HG03432 (cell line): ENCODE measurements at regions not wholly inside any gene's neighbourhood (a gene's known extent, or its start where the extent isn't known, plus 50 kb on each side); places are given as distances from the start of the nearest gene placed in this dataset.
"Not testable (repeated sequence)": the region's sequence is repeated elsewhere in the genome, so short reads cannot be mapped to it uniquely, and the experiment has no call there.

Experiments
- ATAC-seq: cut with Tn5 transposase; IDR thresholded peaks from one replicate; pipeline ENCODE4 v1.9.1; 2021; ENCODE audit warnings: mild to moderate bottlenecking, moderate library complexity; ENCODE audit not compliant: unreplicated experiment

GRCh38 chr15:56812221-56812620, 78.9 kb upstream of the ZNF280D start:
- no peak for ATAC-seq

- ATAC-seq = no peak
These were observed 78.3 kb upstream of the ZNF280D start for GRCh38 chr15:56811586-56811985.

GRCh38 chr15:56808160-56808559, 74.9 kb upstream of the ZNF280D start:
- no peak for ATAC-seq

- no peak for ATAC-seq
These were observed 72.8 kb upstream of the ZNF280D start for GRCh38 chr15:56806148-56806536.

GRCh38 chr15:56805466-56806147, 72.3 kb upstream of the ZNF280D start:
- ATAC-seq = peak; percentile 45

GRCh38 chr15:56804938-56805337, 71.6 kb upstream of the ZNF280D start:
- no peak for ATAC-seq

- no peak for ATAC-seq
These were observed 71.0 kb upstream of the ZNF280D start for GRCh38 chr15:56804279-56804678.

- no peak for ATAC-seq
These were observed 68.9 kb upstream of the ZNF280D start for GRCh38 chr15:56802161-56802560.

- peak; percentile 91 for ATAC-seq
These were observed 65.3 kb upstream of the ZNF280D start for GRCh38 chr15:56798639-56799038.

- ATAC-seq = no peak
These were observed 64.5 kb upstream of the ZNF280D start for GRCh38 chr15:56797720-56798275.

GRCh38 chr15:56795502-56795901, 62.2 kb upstream of the ZNF280D start:
- no peak for ATAC-seq

GRCh38 chr15:56794553-56795329, 61.4 kb upstream of the ZNF280D start:
- ATAC-seq = no peak

GRCh38 chr15:56794165-56794552, 60.9 kb upstream of the ZNF280D start:
- no peak for ATAC-seq

GRCh38 chr15:56792211-56792610, 58.9 kb upstream of the ZNF280D start:
- no peak for ATAC-seq

- ATAC-seq = not testable (repeated sequence)
These were observed 58.2 kb upstream of the ZNF280D start for GRCh38 chr15:56791521-56791920.

- no peak for ATAC-seq
These were observed 55.0 kb upstream of the ZNF280D start for GRCh38 chr15:56788359-56788758.

- ATAC-seq = peak; percentile 75
These were observed 53.7 kb upstream of the ZNF280D start for GRCh38 chr15:56786966-56787365.

GRCh38 chr15:56783857-56784661, 50.8 kb upstream of the ZNF280D start:
- no peak for ATAC-seq

GRCh38 chr15:56783156-56783856, 50.0 kb upstream of the ZNF280D start:
- ATAC-seq = no peak
